ENCODE measurements at regions not wholly inside any gene's neighbourhood (a gene's known extent, or its start where the extent isn't known, plus 50 kb on each side); places are given as distances from the start of the nearest gene placed in this dataset.

GRCh38 chr2:21590026-21590690 is 466.4 kb downstream of the TDRD15 start:
- Histone ChIP-seq H3K4me3 (no peak overlapping the region), H3K27ac (no peak overlapping the region), H3K36me3 (no peaks in the 10 kb centered on the region), H3K27me3 (no peaks in the 10 kb centered on the region), H3K9me3 (peaks cover 0 to 4% (median 0%) of the 10 kb centered on the region in 12 donors), H3K4me1 (no peaks in the 10 kb centered on the region)
- WGBS, 4 donors = 73 to 82% (median 75%) methylated on average over 7 of the region's 7 CpGs
- intact Hi-C loops (cut with DNase I) = no loop called here
- TF ChIP-seq CTCF (IDR thresholded peaks at IDR 0.05) (no peak), POLR2A (IDR thresholded peaks at IDR 0.05) (no peak)
- DNase-seq = no peak
- no peak for ATAC-seq

- no peak overlapping the region for H3K27ac ChIP-seq
- 57 to 66% (median 63%) methylated on average over 1 of the region's 1 CpG for WGBS, 4 donors
- H3K4me1 ChIP-seq = no peaks in the 10 kb centered on the region
- H3K36me3 ChIP-seq = no peaks in the 10 kb centered on the region
- peaks cover 0 to 11% (median 0%) of the 10 kb centered on the region in 12 donors for H3K9me3 ChIP-seq
- no peak overlapping the region for H3K4me3 ChIP-seq
- no peak for TF ChIP-seq POLR2A (IDR thresholded peaks at IDR 0.05)
- TF ChIP-seq CTCF (IDR thresholded peaks at IDR 0.05) = no peak
- intact Hi-C loops (cut with DNase I) = no loop called here
- H3K27me3 ChIP-seq = no peaks in the 10 kb centered on the region
- DNase-seq (no peak), ATAC-seq (no peak)
Observed at GRCh38 chr2:21591926-21592325, 468.2 kb downstream of the TDRD15 start.

- Histone ChIP-seq H3K4me3 (no peak overlapping the region), H3K27ac (no peak overlapping the region), H3K36me3 (no peaks in the 10 kb centered on the region), H3K4me1 (no peaks in the 10 kb centered on the region), H3K9me3 (peaks cover 0 to 11% (median 0%) of the 10 kb centered on the region in 12 donors), H3K27me3 (no peaks in the 10 kb centered on the region)
- DNase-seq = no peak
- TF ChIP-seq POLR2A (IDR thresholded peaks at IDR 0.05) (no peak), CTCF (IDR thresholded peaks at IDR 0.05) (no peak)
- WGBS, 4 donors = 58 to 76% (median 73%) methylated on average over 1 of the region's 1 CpG
- ATAC-seq = no peak
- intact Hi-C loops (cut with DNase I) = no loop called here
Observed at GRCh38 chr2:21599417-21599816, 475.6 kb downstream of the TDRD15 start.

GRCh38 chr2:21602789-21603188 is 479.0 kb downstream of the TDRD15 start:
- no peak overlapping the region for H3K27ac ChIP-seq

More at GRCh38 chr2:21602789-21603188, 479.0 kb downstream of the TDRD15 start:
- H3K9me3 ChIP-seq = no peaks in the 10 kb centered on the region
- no peaks in the 10 kb centered on the region for H3K4me1 ChIP-seq
- DNase-seq (no peak), ATAC-seq (no peak)
- TF ChIP-seq POLR2A (IDR thresholded peaks at IDR 0.05) (no peak), CTCF (IDR thresholded peaks at IDR 0.05) (no peak)
- intact Hi-C loops (cut with DNase I) = no loop called here
- H3K36me3 ChIP-seq = no peaks in the 10 kb centered on the region
- no peak overlapping the region for H3K4me3 ChIP-seq
- WGBS, 4 donors = 71 to 84% (median 82%) methylated on average over 2 of the region's 2 CpGs
- H3K27me3 ChIP-seq = no peaks in the 10 kb centered on the region

All from heart left ventricle (tissue), 16 donors.